Amniotic epithelial cell (primary cell): ENCODE measurements at regions not wholly inside any gene's neighbourhood (a gene's known extent, or its start where the extent isn't known, plus 50 kb on each side); places are given as distances from the start of the nearest gene placed in this dataset.
A peak's percentile ranks its signal among the peaks of the same experiment; 100 is the strongest.

Source experiments
- DNase-seq: peaks from one replicate; pipeline ENCODE4 v3.0.0-alpha.2; 2010; ENCODE audit warnings: low read depth

DNA sequence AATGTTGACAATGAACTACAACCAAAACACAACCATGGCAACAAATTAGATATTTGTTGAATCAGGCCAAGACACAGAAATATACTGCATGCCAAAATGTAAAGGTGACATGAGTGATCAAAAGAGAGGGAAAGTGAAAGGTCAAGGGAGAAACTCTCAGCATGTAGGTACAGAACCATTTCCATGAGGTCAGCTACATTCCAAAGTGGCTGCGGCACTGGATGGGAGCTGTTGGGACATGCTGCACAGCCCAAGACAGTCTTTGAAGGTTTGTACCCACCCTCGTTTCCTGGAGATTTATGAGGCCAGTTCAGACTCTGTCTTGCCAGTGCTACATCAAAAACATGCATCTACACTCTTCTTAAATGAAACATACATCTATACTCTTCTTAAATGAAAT, 579.9 kb downstream of the BMP2 start:
- no peak for DNase-seq

DNA sequence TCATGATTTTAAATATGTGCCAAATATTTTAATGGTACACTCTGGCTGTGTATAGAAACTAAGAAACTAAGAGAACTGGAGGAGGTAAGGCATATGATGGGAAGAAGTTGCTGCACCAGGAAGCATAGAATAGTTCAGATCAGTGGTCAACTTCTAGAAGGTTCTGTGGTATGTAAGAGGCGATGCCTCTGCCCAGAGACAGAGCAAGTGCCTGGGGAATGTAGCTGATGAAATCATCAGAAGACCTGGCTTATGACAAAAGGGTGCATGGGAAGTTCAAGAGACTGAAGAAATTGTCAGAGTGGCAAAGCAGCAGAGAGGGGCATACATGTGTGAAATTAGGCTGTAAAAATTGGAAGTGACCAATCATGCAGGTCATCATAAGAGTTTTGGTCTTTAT, 580.8 kb downstream of the BMP2 start:
- no peak for DNase-seq

DNA sequence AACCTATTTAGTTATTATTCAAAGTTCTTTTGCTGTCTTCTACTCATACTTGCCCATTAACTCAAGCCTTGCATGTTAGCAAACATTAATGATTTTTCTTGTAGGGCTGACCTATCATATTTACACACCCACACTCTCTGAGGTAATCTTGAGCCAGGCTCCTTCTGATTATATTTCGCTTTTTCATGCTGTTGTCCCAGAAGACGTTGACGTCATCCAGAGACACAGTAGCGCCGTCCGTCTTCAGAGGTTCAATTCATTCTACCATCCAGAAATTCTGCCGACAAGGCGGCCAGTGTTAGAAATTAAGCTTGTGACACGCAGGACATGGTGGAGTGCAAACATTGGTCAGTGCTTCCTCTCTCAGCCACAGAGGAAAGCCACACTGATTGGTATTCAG, 584.7 kb downstream of the BMP2 start:
- DNase-seq, result no peak

DNA sequence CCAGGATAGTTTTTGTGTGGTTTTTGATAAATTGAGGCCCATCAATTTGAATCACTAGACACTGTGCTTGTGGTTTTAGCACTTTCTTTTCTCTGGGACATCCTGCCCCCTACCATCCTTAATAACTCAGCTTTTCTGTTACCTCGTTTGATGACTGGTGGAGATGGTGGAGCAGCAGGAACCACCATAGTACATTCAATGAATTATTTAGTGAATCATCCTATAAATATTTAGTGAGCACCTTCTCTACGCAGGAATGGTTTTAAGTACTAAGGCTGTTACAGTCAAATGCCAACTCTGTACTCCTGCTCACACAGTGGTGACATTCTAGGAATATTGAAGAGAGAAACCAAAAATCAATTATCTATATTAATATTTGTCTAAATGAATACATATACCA, 585.2 kb downstream of the HAO1 start:
- DNase-seq, result no peak

DNA sequence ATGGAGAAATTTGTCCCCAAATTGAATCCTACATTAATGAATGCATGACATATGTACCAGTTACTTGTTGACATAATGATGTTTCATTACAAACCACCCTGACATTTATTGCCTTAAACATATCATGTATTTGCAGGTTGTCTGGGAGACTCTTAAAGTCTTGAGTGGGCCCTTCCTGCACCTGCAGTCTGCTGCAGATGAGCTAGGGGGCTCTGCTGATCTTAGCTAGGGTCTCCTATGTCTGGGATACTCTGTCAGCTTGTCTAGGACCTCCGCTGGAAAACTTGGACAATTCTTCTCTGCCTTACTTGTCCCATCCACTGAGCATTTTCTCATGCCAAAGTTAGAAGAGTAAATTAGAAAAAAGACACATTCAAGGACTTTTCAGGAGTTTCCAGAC, 581.6 kb downstream of the HAO1 start:
- DNase-seq, result no peak

DNA sequence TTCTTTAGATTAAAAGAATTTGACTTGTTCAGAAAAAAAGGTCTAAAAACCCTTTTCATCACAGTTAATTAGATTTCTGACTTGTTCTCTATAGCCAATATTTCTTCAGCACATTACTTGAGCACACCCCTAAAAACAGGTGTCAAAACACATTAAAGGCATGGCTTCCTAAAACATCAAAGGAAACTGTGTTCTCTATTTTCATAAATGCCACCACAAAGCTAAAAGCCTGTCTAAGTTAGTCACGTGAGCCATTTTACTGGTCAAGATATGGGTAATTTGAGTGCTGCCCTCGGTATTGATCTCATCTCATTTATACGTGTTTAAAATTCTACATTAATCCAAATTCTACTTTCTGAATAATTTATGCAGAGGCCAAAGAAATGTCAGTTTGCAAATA, 580.5 kb downstream of the HAO1 start:
- no peak for DNase-seq

DNA sequence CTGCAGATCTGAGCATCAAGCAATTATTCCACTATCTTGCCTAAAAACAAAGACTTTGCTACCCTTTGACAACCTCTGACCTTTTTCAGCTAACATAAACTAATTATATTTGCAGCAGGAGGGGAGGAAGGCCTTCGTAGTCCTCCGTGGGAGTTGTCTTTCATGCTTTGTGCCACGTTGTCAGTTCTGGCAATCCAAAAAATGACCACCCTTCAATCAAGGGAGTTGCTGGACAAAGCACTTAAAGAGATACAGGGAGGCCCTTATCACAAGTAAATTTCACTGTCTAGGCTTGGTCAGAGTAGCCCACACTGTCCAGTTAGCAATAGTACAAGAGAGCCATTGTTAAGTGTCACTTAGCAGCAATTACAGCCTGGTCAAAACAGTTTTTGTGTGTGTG, 578.9 kb downstream of the HAO1 start:
- no peak for DNase-seq

DNA sequence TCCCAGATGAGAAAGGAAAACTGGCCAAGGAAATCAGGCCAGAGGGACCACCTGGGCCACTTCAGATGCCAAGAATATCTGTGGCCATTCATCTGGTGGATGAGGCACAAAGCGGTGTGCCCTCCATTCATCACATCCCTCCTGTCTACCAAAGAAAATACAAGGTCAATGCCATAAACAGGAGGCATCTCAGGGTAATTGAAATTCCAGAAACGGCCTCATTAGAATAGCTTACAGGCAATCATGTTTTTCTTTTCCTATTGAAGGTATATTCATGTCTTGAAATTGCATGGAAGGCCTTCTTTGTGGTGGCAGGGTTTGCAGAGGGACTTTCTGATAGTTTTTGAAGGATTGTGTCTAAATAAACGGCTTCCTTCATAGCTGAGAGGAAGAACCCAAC, 578.3 kb downstream of the HAO1 start:
- no peak for DNase-seq

DNA sequence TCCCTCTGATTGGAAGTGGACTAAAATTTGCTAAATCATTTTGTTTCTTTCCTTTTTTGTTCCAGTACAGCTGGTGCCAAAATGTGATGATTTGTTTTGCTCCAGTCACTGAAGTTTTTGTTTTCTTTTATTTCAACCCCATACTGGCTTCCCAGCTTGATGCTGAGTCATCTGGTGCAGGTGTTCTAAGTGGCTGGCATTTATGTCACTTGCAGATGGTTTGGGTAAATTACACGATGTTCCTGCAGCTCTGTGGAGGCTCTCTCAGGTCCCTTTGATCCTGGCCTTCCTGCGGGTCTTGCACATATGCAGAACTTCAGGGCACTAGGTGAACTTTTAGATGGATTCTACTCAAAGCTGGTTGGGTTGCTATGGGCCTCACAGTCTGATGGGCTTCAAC, 577.7 kb downstream of the HAO1 start:
- no peak for DNase-seq

DNA sequence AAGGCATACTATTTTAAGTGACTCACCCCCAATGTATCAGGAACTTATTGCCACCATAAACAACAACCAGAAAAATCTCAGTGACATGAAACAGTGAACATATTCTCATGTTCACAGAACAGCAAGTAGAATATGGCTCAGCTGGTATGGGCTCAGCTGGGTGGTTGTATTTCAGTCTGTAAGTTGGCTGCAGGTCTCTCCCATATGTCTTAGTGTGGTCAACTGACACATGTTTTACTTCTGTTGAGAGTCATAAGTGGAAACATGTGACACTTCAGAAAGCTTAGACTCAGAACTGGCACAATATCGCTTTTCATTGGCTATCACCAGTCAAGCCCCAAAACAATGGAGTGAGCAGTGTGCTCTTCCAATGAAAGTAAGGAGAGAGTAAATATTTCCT, 574.1 kb downstream of the HAO1 start:
- DNase-seq, result no peak

DNA sequence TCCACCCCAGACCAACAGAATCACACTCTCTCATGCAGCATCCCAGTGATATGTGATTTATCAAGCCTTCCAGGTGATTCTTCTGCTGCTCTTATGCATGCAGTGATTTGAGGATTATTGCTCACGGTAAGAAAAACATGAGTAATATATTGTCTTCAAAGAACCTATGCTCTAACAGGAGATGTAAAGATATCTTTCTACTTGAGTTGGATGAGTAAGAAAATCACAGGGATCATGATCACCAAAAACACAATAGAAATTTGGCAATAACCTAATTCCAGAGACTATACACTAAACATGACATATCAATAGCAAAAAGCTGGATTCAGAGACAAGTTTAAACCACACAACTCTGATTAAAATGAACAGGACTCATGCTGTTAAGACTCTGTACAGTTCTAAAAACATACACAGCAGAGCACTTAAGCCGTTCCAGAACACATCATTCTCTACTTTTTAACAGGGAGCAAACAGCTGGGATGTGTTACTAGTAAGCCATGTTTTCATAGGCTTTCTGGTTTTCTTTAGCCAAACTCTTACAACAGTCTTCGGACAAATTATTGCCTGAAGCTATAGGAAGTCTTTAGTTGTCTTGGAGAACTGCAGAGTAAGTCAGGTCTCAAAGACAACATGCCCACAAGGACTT, 568.6 kb downstream of the HAO1 start:
- no peak for DNase-seq

DNA sequence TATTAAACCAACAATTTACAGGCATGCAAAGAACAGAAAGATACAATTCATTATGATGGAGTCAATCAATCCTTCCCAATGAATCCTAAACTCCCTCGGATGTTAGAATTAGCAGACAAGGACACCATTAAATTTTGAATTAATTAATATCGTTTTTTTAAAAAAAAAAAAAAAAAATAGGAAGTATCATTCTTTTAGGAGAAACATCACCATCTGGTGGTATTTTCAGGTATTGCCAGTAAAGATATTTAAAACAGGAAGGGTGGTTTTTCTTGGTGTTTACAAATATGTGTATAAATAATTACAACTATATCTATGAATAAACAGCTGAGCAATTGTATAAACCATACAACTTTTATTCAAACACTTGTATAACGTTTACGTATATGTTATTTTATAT, 564.4 kb downstream of the HAO1 start:
- DNase-seq, result peak; percentile 18

DNA sequence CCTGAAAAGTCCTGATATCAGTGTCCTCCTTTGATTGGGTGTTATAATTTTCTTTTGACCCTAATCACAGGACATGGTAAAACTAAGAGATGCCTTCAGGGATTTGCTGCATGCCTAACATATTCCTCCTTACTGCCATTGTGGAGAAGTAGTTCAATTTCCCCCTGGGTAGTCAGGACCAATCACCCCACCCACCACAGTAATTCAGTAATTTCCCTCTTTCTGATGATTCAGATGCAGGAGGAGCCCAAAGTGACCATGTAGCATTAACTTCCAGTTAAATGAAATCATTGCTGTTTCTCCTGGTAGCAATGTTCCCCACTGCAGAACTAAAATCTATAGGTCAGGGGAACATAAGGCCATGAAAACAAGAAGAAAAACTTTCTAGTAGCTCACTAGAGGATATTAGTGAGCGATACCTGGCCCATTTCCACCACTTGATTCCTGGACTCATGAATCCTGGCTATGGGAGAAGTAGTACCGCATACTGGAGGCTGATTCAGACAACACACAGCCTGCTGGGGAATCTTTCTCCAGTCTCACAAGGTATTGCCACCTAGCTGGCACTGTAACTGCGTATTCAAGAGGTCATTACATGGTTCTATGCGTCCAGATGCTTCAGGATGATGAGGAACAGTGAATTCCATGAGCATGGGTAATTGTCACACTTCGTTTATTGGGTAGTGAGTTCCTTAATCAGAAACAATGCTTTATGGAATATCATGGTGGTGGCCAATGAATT, 561.2 kb downstream of the HAO1 start:
- DNase-seq, result no peak

DNA sequence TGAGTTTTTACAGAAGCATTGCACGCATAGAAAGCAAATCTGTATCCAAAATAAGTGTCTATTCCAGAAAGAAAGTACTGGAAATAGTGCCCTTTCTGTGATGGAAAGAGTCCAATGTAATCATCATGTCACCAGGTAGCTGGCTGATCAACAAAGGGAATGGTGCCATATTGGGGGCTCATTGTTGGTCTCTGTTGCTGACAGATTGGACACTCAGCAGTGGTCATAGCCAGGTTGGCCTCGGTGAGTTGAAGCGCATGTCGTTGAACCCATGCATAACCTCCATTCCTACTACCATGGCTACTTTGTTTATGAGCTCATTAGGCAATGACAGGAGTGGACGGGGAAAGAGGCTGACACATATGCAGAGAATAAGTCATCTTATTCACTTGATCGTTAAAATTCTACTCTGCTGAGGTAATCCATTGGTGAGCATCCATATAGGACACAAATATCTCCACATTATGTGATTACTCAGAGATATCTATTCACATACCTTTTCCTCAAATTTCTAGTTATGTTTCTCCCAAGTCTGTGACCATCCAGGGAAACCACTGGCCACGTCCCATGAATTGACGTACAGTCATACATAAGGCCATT, 560.5 kb downstream of the HAO1 start:
- DNase-seq, result no peak

DNA sequence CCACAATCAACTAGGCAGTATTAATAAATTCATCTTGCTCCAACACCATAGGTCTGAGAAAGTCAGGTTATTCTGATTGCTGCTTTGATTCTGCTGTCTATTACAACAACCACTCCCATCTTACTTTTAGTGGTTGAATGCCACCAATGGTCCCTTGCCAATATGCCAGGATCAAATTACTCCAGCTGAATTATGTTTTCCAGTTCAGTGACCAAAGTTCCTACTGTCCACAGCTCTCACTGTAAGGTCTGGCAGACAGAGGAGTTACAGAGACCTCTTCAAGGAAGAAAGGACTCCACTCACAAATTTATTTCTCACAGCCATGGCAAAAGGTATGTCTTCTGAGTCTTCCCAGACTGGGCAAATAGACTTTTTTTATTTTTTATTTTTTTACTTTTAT, 557.0 kb downstream of the HAO1 start:
- no peak for DNase-seq

DNA sequence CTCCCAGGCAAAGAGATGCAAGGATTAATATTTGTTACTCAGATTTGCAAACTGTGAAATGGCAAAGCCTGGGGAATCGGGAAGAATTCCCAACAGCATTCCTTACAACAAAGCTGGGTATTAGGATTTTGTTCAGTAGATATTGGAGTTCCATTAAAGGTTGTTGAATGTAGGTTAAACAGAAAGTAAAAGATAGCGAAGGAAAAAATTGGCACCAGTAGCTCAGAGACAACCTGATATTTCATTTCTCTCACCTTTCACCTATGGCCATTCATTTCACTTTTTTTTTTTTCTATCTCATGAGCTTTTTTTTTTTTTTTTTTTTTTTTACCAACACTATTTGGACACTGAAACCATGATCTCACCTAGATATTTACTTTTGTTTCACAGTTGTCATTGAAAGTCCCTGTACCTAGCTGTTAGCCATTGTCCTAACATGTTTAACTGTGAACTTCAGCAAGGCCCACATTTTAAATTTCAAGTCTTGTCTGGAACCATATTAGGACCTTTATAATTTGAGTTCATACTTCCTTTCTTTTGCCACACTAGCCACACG, 552.5 kb downstream of the HAO1 start:
- no peak for DNase-seq

DNA sequence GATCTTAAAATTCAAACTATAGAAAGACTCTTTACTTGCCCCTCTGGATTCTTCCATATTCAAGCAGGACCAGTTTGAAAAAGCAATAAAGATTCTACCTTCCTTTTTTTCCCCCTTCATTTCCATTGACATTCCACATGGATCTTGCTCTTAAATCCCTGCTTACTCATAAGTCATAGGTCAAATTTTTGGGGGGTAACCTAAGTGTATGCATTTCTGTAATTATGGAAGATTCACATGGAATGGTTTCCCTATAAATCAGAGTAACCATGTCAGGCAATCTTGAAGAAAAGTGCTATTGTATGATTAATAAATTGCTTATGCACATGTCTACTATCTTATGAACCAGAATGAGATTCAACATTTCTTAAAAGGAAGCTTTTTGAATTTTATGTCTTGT, 551.0 kb downstream of the HAO1 start:
- no peak for DNase-seq

DNA sequence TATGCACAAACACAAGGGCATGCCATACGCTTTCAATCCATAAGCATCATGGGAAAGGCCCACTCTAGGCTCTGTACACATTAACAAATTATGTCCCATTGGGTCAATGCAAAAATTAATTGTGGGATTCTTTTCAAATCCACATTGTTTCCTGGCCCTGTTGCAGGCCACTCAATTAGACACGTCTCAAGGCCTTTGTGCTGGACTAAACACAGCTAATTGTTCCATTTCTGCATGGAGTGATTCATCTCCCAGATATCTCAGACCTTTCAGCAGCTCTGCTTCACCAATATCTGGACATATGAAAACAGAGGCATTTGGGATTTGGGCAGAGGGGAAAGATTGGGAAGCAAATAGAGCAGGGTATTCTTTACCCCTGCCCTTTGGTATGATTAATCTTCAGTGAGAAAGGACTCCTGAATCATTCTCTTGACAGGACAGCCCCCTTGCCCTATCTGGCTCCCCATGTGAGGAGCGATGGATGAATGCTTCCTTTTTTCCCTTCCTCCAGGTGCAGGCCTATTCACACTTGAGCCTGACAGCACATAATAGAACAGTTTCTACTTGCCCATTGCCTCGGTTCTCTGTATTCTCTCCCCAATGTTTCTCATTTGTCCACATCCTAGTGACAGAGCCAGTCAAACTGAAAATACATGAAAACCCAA, 547.6 kb downstream of the HAO1 start:
- no peak for DNase-seq

DNA sequence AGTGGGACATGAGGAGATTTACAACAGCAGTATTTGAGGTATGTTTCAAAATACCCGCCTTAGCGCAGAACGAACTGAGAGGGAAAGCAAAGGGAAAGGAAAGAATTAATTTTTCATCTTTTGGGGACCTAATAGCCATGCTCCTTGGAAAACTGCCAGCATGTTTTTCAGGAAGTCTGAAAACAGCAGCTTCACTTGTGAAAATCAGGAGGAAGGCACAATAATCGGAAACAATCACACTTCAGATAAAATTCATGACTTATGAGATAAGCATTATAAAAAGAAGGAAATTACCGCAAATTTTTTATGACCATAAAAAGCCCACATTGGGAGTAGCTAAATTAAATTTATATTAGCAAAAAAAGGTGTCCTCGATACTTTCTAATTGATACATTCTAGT, 541.1 kb downstream of the HAO1 start:
- DNase-seq, result no peak

DNA sequence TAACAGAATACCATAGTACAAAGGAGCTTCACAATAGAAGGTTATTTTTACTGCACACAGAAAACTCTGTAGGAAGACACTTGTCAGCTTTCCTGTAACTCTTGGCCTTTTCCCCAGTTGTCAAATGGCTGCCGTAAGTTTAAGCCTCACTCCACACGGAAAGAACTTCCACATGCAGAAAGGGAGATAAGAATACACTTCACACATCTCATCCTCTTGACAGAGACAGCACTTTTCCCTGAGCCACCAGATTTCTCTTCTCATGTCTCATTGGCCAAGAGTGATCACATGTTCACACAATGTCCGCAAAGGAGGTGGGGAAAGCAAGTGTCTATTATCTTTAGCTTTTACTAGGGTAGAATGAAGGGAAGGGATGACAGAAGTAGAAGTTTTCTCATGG, 540.7 kb downstream of the HAO1 start:
- no peak for DNase-seq

DNA sequence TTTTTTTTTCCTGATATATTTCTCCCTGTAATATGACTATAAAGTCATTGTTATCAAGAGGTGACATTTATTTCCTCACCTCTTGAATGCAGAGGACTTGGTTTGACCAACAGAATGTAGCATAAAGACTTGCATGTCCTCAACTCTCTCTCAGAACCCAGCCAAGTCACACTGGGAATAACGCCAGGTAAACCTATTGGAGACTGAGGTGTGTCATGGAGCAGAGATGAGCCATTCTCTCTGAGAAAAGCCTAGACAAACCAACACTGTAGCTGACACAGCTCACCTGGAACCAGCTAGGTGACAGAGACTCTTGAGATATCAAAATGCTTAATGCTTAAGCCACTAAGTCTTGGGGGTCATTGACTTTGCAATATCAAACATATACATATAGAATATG, 533.6 kb downstream of the HAO1 start:
- DNase-seq, result no peak

DNA sequence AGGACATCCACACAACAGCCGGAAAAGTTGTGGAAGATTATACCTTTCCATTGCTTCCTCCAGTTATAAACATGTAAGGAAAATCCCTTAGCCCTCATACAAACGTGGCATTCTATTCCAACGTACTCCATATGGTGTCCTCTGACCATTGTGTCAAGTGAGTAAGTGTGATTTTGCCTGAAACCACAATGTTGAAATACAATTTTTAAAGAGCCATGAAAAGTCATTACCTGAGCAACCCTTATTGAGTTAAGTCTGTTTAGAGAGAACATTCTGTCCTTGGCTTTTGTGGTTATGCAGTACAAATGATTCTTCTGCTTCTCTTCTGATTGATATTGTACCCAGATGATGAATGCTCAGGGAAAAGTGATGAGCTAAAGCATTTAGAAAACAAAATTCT, 530.1 kb downstream of the HAO1 start:
- no peak for DNase-seq

DNA sequence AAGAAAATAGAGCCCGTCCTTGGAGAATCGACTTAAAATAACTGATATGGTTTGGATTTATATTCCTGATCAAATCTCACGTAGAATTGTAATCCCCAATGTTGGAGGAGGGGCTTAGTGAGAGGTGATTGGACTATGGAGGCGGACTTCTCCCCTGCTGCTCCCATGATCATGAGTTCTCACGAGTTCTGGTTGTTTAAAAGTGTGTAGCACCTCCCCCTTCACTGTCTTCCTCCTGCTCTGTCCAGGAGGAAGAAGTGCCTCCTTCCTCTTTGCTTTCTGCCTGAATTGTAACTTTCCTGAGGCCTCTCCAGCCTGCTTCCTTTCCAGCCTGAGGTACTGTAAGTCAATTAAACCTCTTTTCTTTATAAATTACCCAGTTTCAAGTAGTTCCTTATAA, 529.2 kb downstream of the HAO1 start:
- no peak for DNase-seq
